HCT116 (cell line): ENCODE measurements at regions not wholly inside any gene's neighbourhood (a gene's known extent, or its start where the extent isn't known, plus 50 kb on each side); places are given as distances from the start of the nearest gene placed in this dataset.
"Not testable (repeated sequence)": the region's sequence is repeated elsewhere in the genome, so short reads cannot be mapped to it uniquely, and the experiment has no call there.

Source experiments
- ATAC-seq: fragments of 200-7000 bp; cut with Tn5 transposase; 2 replicates; pipeline ENCODE4 v1.9.1; 2020; ENCODE audit warnings: mild to moderate bottlenecking, moderate library complexity
- BruUV-seq: library from RNA; stranded (reverse); fragments of 400-500 nt; replicated peaks from 2 replicates; lab custom pipeline; 2021; lab: Mats Ljungman, UMichigan
- CTCF ChIA-PET: fragments of 300-600 bp; sonication (Branson Sonifier 250); formaldehyde crosslinking; loops from one replicate; lab custom pipeline; 2021; ENCODE audit warnings: antibody characterized with exemption; lab: Charles Lee
- POLR2A ChIA-PET: fragments of 300-600, 350-600 bp; sonication (Branson Sonifier 250); formaldehyde crosslinking; loops from one replicate; lab custom pipeline; 2021; ENCODE audit warnings: antibody characterized with exemption; lab: Charles Lee
- RAD21 ChIA-PET, 2 experiments: fragments of 300-600 bp; sonication (Branson Sonifier 250); formaldehyde crosslinking; loops; one replicate each; lab custom pipeline; 2023; ENCODE audit warnings: low total read pairs in 2 of 2; ENCODE audit not compliant: uncharacterized antibody in 2 of 2, unreplicated experiment in 2 of 2, low non-redundant PET in 1 of 2; lab: Charles Lee
- DNase-seq: peaks from one replicate; pipeline ENCODE4 v3.0.0-alpha.2; 2010; ENCODE audit warnings: low read depth, low spot score
- H2AFZ ChIP-seq: fragments of 200-600 bp; shearing (Covaris generic), sonication (generic); 2 replicates; pipeline ENCODE4 v1.6.1; 2017; ENCODE audit warnings: low read depth, mixed run types, mixed read lengths, antibody characterized with exemption, low read length; ENCODE audit not compliant: poor library complexity, severe bottlenecking
- H3K27ac ChIP-seq: 2 replicates; pipeline ENCODE4 v1.5.1; 2012; ENCODE audit warnings: low read depth, low read length
- H3K27me3 ChIP-seq: fragments of 200-600 bp; sonication (generic); 2 replicates; pipeline ENCODE4 v1.6.1; 2016; ENCODE audit warnings: mixed run types, low read length, mixed read lengths; ENCODE audit not compliant: insufficient read depth
- H3K36me3 ChIP-seq, 2 experiments: fragments of 200-500 bp in 1 of 2; fragments of 200-600 bp in 1 of 2; sonication (Bioruptor generic) in 1 of 2; sonication (generic) in 1 of 2; 2 replicates each; pipeline versions ENCODE4 v1.5.1 to v1.6.1; 2014 to 2016; ENCODE audit warnings: low read length in 2 of 2, inconsistent platforms in 1 of 2, mixed read lengths in 1 of 2, mixed run types in 1 of 2; ENCODE audit not compliant: insufficient read depth in 2 of 2, control insufficient read depth in 1 of 2
- H3K4me1 ChIP-seq, 2 experiments: fragments of 200-600 bp in 1 of 2; sonication (generic) in 1 of 2; 2 replicates each; pipeline versions ENCODE4 v1.5.1 to v1.6.1; 2012 to 2017; ENCODE audit warnings: low read length in 2 of 2, inconsistent platforms in 1 of 2, mild to moderate bottlenecking in 1 of 2, mixed read lengths in 1 of 2, mixed run types in 1 of 2, moderate library complexity in 1 of 2; ENCODE audit not compliant: insufficient read depth in 2 of 2, control insufficient read depth in 1 of 2
- H3K4me2 ChIP-seq: fragments of 200-600 bp; sonication (generic); 2 replicates; pipeline ENCODE4 v1.6.1; 2017; ENCODE audit warnings: mixed run types, low read length, mixed read lengths
- H3K4me3 ChIP-seq, 2 experiments: fragments of 200-600 bp in 1 of 2; sonication (generic) in 1 of 2; replicated peaks in 1 of 2; 2 replicates each; pipeline ENCODE4 v1.5.1; 2011 to 2016; ENCODE audit warnings: low read length in 2 of 2, control low read depth in 1 of 2, low read depth in 1 of 2, mild to moderate bottlenecking in 1 of 2, mixed read lengths in 1 of 2, mixed run types in 1 of 2
- H3K79me2 ChIP-seq: fragments of 200-600 bp; sonication (generic); 2 replicates; pipeline ENCODE4 v1.6.1; 2017; ENCODE audit warnings: mild to moderate bottlenecking, mixed run types, low read length, moderate library complexity, mixed read lengths; ENCODE audit not compliant: insufficient read depth
- H3K9ac ChIP-seq: fragments of 200-600 bp; sonication (generic); 2 replicates; pipeline ENCODE4 v1.6.1; 2016; ENCODE audit warnings: low read length, mixed read lengths
- H3K9me2 ChIP-seq: fragments of 200-600 bp; sonication (generic), shearing (Covaris generic); 2 replicates; pipeline ENCODE4 v1.6.1; 2017; ENCODE audit warnings: mixed run types, mild to moderate bottlenecking, moderate library complexity; ENCODE audit not compliant: insufficient read depth
- H3K9me3 ChIP-seq, 2 experiments: fragments of 200-500 bp in 1 of 2; fragments of 200-600 bp in 1 of 2; sonication (Bioruptor generic) in 1 of 2; sonication (generic) in 1 of 2; 2 replicates each; pipeline ENCODE4 v1.6.1; 2014 to 2017; ENCODE audit warnings: low read length in 2 of 2, mixed read lengths in 2 of 2, inconsistent platforms in 1 of 2, low read depth in 1 of 2, mild to moderate bottlenecking in 1 of 2, mixed run types in 1 of 2, moderate library complexity in 1 of 2; ENCODE audit not compliant: control insufficient read depth in 1 of 2, insufficient read depth in 1 of 2
- H4K20me1 ChIP-seq: fragments of 200-600 bp; sonication (generic), shearing (Covaris generic); 2 replicates; pipeline ENCODE4 v1.6.1; 2017; ENCODE audit warnings: mixed run types, mild to moderate bottlenecking, moderate library complexity; ENCODE audit not compliant: insufficient read depth
- ATF3 ChIP-seq: IDR thresholded peaks from 2 replicates; pipeline ENCODE4 v1.6.1; 2012
- EZH2 ChIP-seq: fragments of 200-600 bp; sonication (generic); IDR thresholded peaks from 2 replicates; pipeline ENCODE4 v1.6.1; 2017; ENCODE audit warnings: antibody characterized with exemption, mixed run types
- MAX ChIP-seq: IDR thresholded peaks from 2 replicates; pipeline ENCODE4 v1.6.1; 2012
- POLR2AphosphoS5 ChIP-seq: IDR thresholded peaks from 2 replicates; pipeline ENCODE4 v1.6.1; 2011; ENCODE audit warnings: mild to moderate bottlenecking, low read depth, low read length, moderate library complexity
- RAD21 ChIP-seq: IDR thresholded peaks from 2 replicates; pipeline ENCODE4 v1.6.1; 2012; ENCODE audit warnings: low read depth, mild to moderate bottlenecking
- SP1 ChIP-seq: IDR thresholded peaks from 2 replicates; pipeline ENCODE4 v1.6.1; 2012; ENCODE audit warnings: low read depth
- TCF7L2 ChIP-seq: IDR thresholded peaks from 2 replicates; pipeline ENCODE4 v1.7.0; 2011; ENCODE audit warnings: borderline replicate concordance, inconsistent platforms; ENCODE audit not compliant: insufficient read depth, insufficient read length; ENCODE audit errors: extremely low read depth
- ZBTB33 ChIP-seq: IDR thresholded peaks from 2 replicates; pipeline ENCODE4 v1.6.1; 2011; ENCODE audit warnings: mild to moderate bottlenecking, low read length, moderate library complexity; ENCODE audit not compliant: insufficient replicate concordance; ENCODE audit errors: extremely low read depth
- ZFX ChIP-seq: fragments of 450-650 bp; IDR thresholded peaks from 2 replicates; pipeline ENCODE4 v1.6.1; 2017
- intact Hi-C: fragments of 100-400 bp; cut with micrococcal nuclease; formaldehyde crosslinking; loops from 2 replicates; pipeline ENCODE4 v1.10.0; 2022

GRCh38 chr7:156568258-156568657, 72.3 kb upstream of the RNF32 start:
- no peaks in the 10 kb centered on the region for H3K79me2 ChIP-seq
- no TSS peak for BruUV-seq
- peaks cover 5% of the 10 kb centered on the region; the same call in 1 of the 2 replicates for H3K27me3 ChIP-seq
- RAD21 ChIA-PET: no interaction called here
- H3K9ac ChIP-seq: no peak overlapping the region
- DNase-seq: no peak
- no peak for TF ChIP-seq EZH2
- no peak for TF ChIP-seq ATF3
- no peak for TF ChIP-seq ZFX
- TF ChIP-seq POLR2AphosphoS5: no peak
- TF ChIP-seq TCF7L2: no peak
- no peak for TF ChIP-seq MAX
- H3K36me3 ChIP-seq: no peaks in the 10 kb centered on the region
- CTCF ChIA-PET: no interaction called here
- H3K4me2 ChIP-seq: no peak overlapping the region
- no peak for ATAC-seq
- no peaks in the 10 kb centered on the region for H3K4me1 ChIP-seq
- POLR2A ChIA-PET: no interaction called here
- H3K9me2 ChIP-seq: no peaks in the 10 kb centered on the region
- H3K9me3 ChIP-seq: no peaks in the 10 kb centered on the region; a peak in 1 of 4 replicates
- no peak overlapping the region for H3K27ac ChIP-seq
- H2AFZ ChIP-seq: no peak overlapping the region
- no peaks in the 10 kb centered on the region for H4K20me1 ChIP-seq
- intact Hi-C loops: no loop called here
- no peak overlapping the region for H3K4me3 ChIP-seq

- Histone ChIP-seq H3K9ac (no peak overlapping the region), H3K4me3 (no peak overlapping the region), H3K79me2 (no peaks in the 10 kb centered on the region), H3K9me3 (no peaks in the 10 kb centered on the region; a peak in 1 of 4 replicates), H3K4me2 (no peak overlapping the region), H3K27ac (no peak overlapping the region), H3K27me3 (no peaks in the 10 kb centered on the region), H4K20me1 (no peaks in the 10 kb centered on the region), H2AFZ (no peak overlapping the region), H3K4me1 (no peaks in the 10 kb centered on the region)
- no peak for DNase-seq
- RAD21 ChIA-PET: no interaction called here
- CTCF ChIA-PET: no interaction called here
- no TSS peak for BruUV-seq
- TF ChIP-seq ZBTB33 (no peak), RAD21 (no peak), SP1 (no peak)
- TF ChIP-seq, all 23 proteins: peak for 0
- POLR2A ChIA-PET: no interaction called here
- intact Hi-C loops: no loop called here
- Histone ChIP-seq H3K36me3 (no peaks in the 10 kb centered on the region), H3K9me2 (no peaks in the 10 kb centered on the region)
- no peak for ATAC-seq
Observed at GRCh38 chr7:156566812-156567549, 73.6 kb upstream of the RNF32 start.

GRCh38 chr7:156565002-156565401, 75.6 kb upstream of the RNF32 start:
- intact Hi-C loops, BruUV-seq, RAD21 ChIA-PET, H3K79me2 ChIP-seq, H3K27ac ChIP-seq, POLR2A ChIA-PET, H3K9ac ChIP-seq, H3K4me1 ChIP-seq, H4K20me1 ChIP-seq, H3K27me3 ChIP-seq, ATAC-seq, DNase-seq, H3K4me3 ChIP-seq, H3K9me2 ChIP-seq, H3K9me3 ChIP-seq, CTCF ChIA-PET, H2AFZ ChIP-seq, H3K4me2 ChIP-seq, H3K36me3 ChIP-seq: not testable (repeated sequence)
